HFFc6 (cell line): ENCODE measurements at regions not wholly inside any gene's neighbourhood (a gene's known extent, or its start where the extent isn't known, plus 50 kb on each side); places are given as distances from the start of the nearest gene placed in this dataset.

Experiments used
- DNase-seq: peaks from one replicate; pipeline ENCODE4 v3.0.0-alpha.2; 2018
- H3K27ac Mint-ChIP-seq: 2 replicates; pipeline ENCODE4 v1.8.0; 2020; ENCODE audit warnings: mild to moderate bottlenecking, mixed read lengths
- H3K27me3 Mint-ChIP-seq: 2 replicates; pipeline ENCODE4 v1.8.0; 2021; ENCODE audit warnings: mild to moderate bottlenecking, moderate library complexity, mixed read lengths; ENCODE audit not compliant: insufficient read depth
- H3K36me3 Mint-ChIP-seq: 2 replicates; pipeline ENCODE4 v1.8.0; 2021; ENCODE audit warnings: low read depth, mixed read lengths
- H3K4me1 Mint-ChIP-seq: 2 replicates; pipeline ENCODE4 v1.8.0; 2020; ENCODE audit warnings: low read depth, mixed read lengths
- H3K4me3 Mint-ChIP-seq: 2 replicates; pipeline ENCODE4 v1.8.0; 2020; ENCODE audit warnings: mild to moderate bottlenecking, moderate library complexity, mixed read lengths
- H3K9me3 Mint-ChIP-seq: 2 replicates; pipeline ENCODE4 v1.8.0; 2020; ENCODE audit warnings: mild to moderate bottlenecking, mixed read lengths
- CTCF ChIP-seq: fragments of 200-600 bp; sonication (generic); IDR thresholded peaks from 2 replicates; pipeline ENCODE4 v1.5.0; 2021; ENCODE audit warnings: antibody characterized with exemption, mild to moderate bottlenecking

GRCh38 chr15:101550124-101550523 is 60.6 kb upstream of the PCSK6 start:
- H3K27me3 Mint-ChIP-seq, result peaks cover 44% of the 10 kb centered on the region
- H3K9me3 Mint-ChIP-seq, result no peaks in the 10 kb centered on the region; the same call in 1 of the 2 replicates
- H3K36me3 Mint-ChIP-seq, result no peaks in the 10 kb centered on the region
- TF ChIP-seq CTCF, result no peak
- H3K27ac Mint-ChIP-seq, result no peak overlapping the region
- H3K4me3 Mint-ChIP-seq, result no peak overlapping the region
- no peak for DNase-seq
- peaks cover 6% of the 10 kb centered on the region; the same call in 1 of the 2 replicates for H3K4me1 Mint-ChIP-seq

DNA sequence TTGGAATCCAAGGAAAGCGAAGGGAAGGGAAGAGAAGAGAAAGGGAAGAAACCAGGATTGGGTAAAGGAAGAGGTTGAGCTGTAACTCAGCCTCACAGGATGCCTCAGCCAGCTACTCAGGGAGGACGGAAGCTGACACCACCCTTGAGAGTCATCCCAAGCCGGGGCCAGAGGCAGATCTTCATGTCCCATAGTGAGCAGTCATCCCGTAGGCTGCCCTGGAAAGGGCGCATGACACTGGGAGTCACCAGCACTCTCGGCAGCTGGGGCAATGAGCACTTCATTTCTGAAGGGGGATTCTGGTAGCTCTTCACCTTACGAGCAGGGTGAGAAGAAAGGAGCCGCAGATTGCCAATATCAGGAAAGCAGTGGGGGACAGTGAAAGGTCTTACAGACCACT is 60.1 kb upstream of the PCSK6 start:
- Mint-ChIP-seq H3K4me1 (peaks cover 6% of the 10 kb centered on the region; the same call in 1 of the 2 replicates), H3K9me3 (no peaks in the 10 kb centered on the region; the same call in 1 of the 2 replicates), H3K36me3 (no peaks in the 10 kb centered on the region), H3K27me3 (peaks cover 47% of the 10 kb centered on the region), H3K4me3 (no peak overlapping the region), H3K27ac (no peak overlapping the region)
- DNase-seq, result no peak
- no peak for TF ChIP-seq CTCF

DNA sequence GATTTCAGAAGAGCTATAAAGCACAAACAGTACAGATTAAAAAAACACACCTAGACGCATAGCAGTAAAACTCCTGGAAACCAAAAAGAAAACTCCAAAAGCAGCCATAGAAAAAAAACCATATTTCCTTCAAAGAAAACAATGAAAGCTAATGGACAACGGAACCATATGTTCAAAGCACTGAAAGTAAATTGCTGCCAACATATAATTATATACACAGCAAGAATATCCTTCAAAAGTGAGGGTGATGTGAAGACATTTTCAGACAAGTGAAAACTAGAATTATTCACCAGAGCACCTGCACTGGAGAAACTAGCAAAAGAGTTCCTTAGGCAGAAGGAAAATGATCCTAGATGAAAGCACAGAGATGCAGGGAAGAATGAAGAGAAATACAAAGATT is 58.2 kb upstream of the PCSK6 start:
- Mint-ChIP-seq H3K36me3 (no peaks in the 10 kb centered on the region), H3K4me3 (no peak overlapping the region), H3K27ac (no peak overlapping the region), H3K9me3 (no peaks in the 10 kb centered on the region), H3K4me1 (no peaks in the 10 kb centered on the region), H3K27me3 (peaks cover 44% of the 10 kb centered on the region)
- no peak for TF ChIP-seq CTCF
- no peak for DNase-seq

GRCh38 chr15:101545548-101546505 is 56.3 kb upstream of the PCSK6 start:
- no peak for DNase-seq
- peaks cover 28% of the 10 kb centered on the region for H3K27me3 Mint-ChIP-seq
- no peaks in the 10 kb centered on the region for H3K4me1 Mint-ChIP-seq
- TF ChIP-seq CTCF, result no peak
- no peak overlapping the region for H3K27ac Mint-ChIP-seq
- no peaks in the 10 kb centered on the region for H3K9me3 Mint-ChIP-seq
- no peak overlapping the region for H3K4me3 Mint-ChIP-seq
- no peaks in the 10 kb centered on the region for H3K36me3 Mint-ChIP-seq

- no peaks in the 10 kb centered on the region for H3K4me1 Mint-ChIP-seq
- H3K27ac Mint-ChIP-seq, result no peak overlapping the region
- peaks cover 23% of the 10 kb centered on the region for H3K27me3 Mint-ChIP-seq
- DNase-seq, result no peak
- H3K36me3 Mint-ChIP-seq, result no peaks in the 10 kb centered on the region
- no peak for TF ChIP-seq CTCF
- no peak overlapping the region for H3K4me3 Mint-ChIP-seq
- H3K9me3 Mint-ChIP-seq, result no peaks in the 10 kb centered on the region
Measured at GRCh38 chr15:101544613-101544945, 55.1 kb upstream of the PCSK6 start.
